H9 (cell line): ENCODE measurements at regions not wholly inside any gene's neighbourhood (a gene's known extent, or its start where the extent isn't known, plus 50 kb on each side); places are given as distances from the start of the nearest gene placed in this dataset.

Experiments used
- DNase-seq: peaks from one replicate; pipeline ENCODE4 v3.0.0-alpha.2; 2017
- H2AFZ ChIP-seq: one replicate; pipeline ENCODE4 v1.6.1; 2013; ENCODE audit warnings: mild to moderate bottlenecking, low read length, control low read depth, moderate library complexity
- H2AK5ac ChIP-seq: 2 replicates; pipeline ENCODE4 v1.6.1; 2013; ENCODE audit warnings: low read length, control low read depth, mixed read lengths; ENCODE audit not compliant: insufficient read length
- H2BK120ac ChIP-seq: one replicate; pipeline ENCODE4 v1.6.1; 2013; ENCODE audit warnings: low read depth, mild to moderate bottlenecking, low read length, control low read depth, inconsistent platforms; ENCODE audit not compliant: poor library complexity, severe bottlenecking
- H2BK12ac ChIP-seq: 2 replicates; pipeline ENCODE4 v1.6.1; 2013; ENCODE audit warnings: low read length, control low read depth, mixed read lengths, low read depth; ENCODE audit not compliant: insufficient read length
- H2BK15ac ChIP-seq: 2 replicates; pipeline ENCODE4 v1.6.1; 2013; ENCODE audit warnings: low read depth, low read length, control low read depth
- H2BK20ac ChIP-seq: one replicate; pipeline ENCODE4 v1.6.1; 2013; ENCODE audit warnings: low read depth, mild to moderate bottlenecking, low read length, control low read depth, inconsistent platforms; ENCODE audit not compliant: poor library complexity, severe bottlenecking
- H2BK5ac ChIP-seq: 2 replicates; pipeline ENCODE4 v1.6.1; 2013; ENCODE audit warnings: low read length, control low read depth, mixed read lengths; ENCODE audit not compliant: insufficient read length
- H3K14ac ChIP-seq: 2 replicates; pipeline ENCODE4 v1.6.1; 2013; ENCODE audit warnings: low read length, control low read depth; ENCODE audit not compliant: insufficient read depth
- H3K18ac ChIP-seq: 2 replicates; pipeline ENCODE4 v1.6.1; 2013; ENCODE audit warnings: low read depth, mild to moderate bottlenecking, mixed read lengths, low read length, control low read depth; ENCODE audit not compliant: insufficient read length
- H3K23ac ChIP-seq: 2 replicates; pipeline ENCODE4 v1.6.1; 2013; ENCODE audit warnings: low read length, control low read depth, mixed read lengths, low read depth; ENCODE audit not compliant: insufficient read length
- H3K23me2 ChIP-seq: 2 replicates; pipeline ENCODE4 v1.6.1; 2013; ENCODE audit warnings: low read depth, mild to moderate bottlenecking, mixed read lengths, low read length, control low read depth; ENCODE audit not compliant: insufficient read length, poor library complexity, severe bottlenecking
- H3K27ac ChIP-seq: 2 replicates; pipeline ENCODE4 v1.5.1; 2013; ENCODE audit warnings: low read length, control low read depth, mixed read lengths, low read depth; ENCODE audit not compliant: insufficient read length
- H3K27me3 ChIP-seq: 2 replicates; pipeline ENCODE4 v1.6.1; 2013; ENCODE audit warnings: low read length, control low read depth, inconsistent platforms; ENCODE audit not compliant: insufficient read depth
- H3K4ac ChIP-seq: 2 replicates; pipeline ENCODE4 v1.6.1; 2013; ENCODE audit warnings: low read depth, mild to moderate bottlenecking, control low read depth, inconsistent platforms, low read length, moderate library complexity
- H3K4me1 ChIP-seq: 2 replicates; pipeline ENCODE4 v1.6.1; 2013; ENCODE audit warnings: low read length, control low read depth, inconsistent platforms; ENCODE audit not compliant: insufficient read depth
- H3K4me2 ChIP-seq: 2 replicates; pipeline ENCODE4 v1.6.1; 2013; ENCODE audit warnings: low read length, control low read depth, mixed read lengths; ENCODE audit not compliant: insufficient read length, insufficient read depth
- H3K56ac ChIP-seq: 2 replicates; pipeline ENCODE4 v1.6.1; 2013; ENCODE audit warnings: low read depth, mild to moderate bottlenecking, mixed read lengths, low read length, control low read depth; ENCODE audit not compliant: insufficient read length
- H3K79me1 ChIP-seq: 2 replicates; pipeline ENCODE4 v1.6.1; 2013; ENCODE audit warnings: low read depth, mild to moderate bottlenecking, moderate library complexity, low read length, control low read depth, inconsistent platforms; ENCODE audit not compliant: insufficient read depth, poor library complexity, severe bottlenecking
- H3K79me2 ChIP-seq: 2 replicates; pipeline ENCODE4 v1.6.1; 2013; ENCODE audit warnings: low read length, control low read depth, inconsistent platforms; ENCODE audit not compliant: insufficient read depth
- H3K9ac ChIP-seq: 2 replicates; pipeline ENCODE4 v1.6.1; 2013; ENCODE audit warnings: low read length, control low read depth, mixed read lengths; ENCODE audit not compliant: insufficient read length; ENCODE audit errors: extremely low read depth
- H3K9me3 ChIP-seq: one replicate; pipeline ENCODE4 v1.6.1; 2013; ENCODE audit warnings: low read depth, low read length, inconsistent platforms; ENCODE audit not compliant: control insufficient read depth
- H3T11ph ChIP-seq: one replicate; pipeline ENCODE4 v1.6.1; 2013; ENCODE audit warnings: mild to moderate bottlenecking, low read length, control low read depth, inconsistent platforms
- H4K20me1 ChIP-seq: one replicate; pipeline ENCODE4 v1.6.1; 2013; ENCODE audit not compliant: control insufficient read depth, insufficient read length, insufficient read depth
- H4K5ac ChIP-seq: 2 replicates; pipeline ENCODE4 v1.6.1; 2013; ENCODE audit warnings: low read depth, mild to moderate bottlenecking, mixed read lengths, low read length, control low read depth; ENCODE audit not compliant: insufficient read length
- H4K8ac ChIP-seq: replicated peaks from 2 replicates; pipeline ENCODE4 v1.6.1; 2013; ENCODE audit warnings: low read length, control low read depth, mixed read lengths, low read depth; ENCODE audit not compliant: insufficient read length
- H4K91ac ChIP-seq: 2 replicates; pipeline ENCODE4 v1.6.1; 2013; ENCODE audit warnings: low read depth, mild to moderate bottlenecking, moderate library complexity, mixed read lengths, low read length, control low read depth; ENCODE audit not compliant: insufficient read length
- H3K27ac Mint-ChIP-seq, 3 experiments: 2 replicates in 2 of 3; 3 replicates in 1 of 3; pipeline ENCODE4 v1.8.0; 2020 to 2021; ENCODE audit warnings: mixed read lengths in 3 of 3, mild to moderate bottlenecking in 1 of 3, moderate library complexity in 1 of 3
- H3K27me3 Mint-ChIP-seq: 2 replicates; pipeline ENCODE4 v1.8.0; 2021; ENCODE audit warnings: low read depth, mild to moderate bottlenecking, moderate library complexity, mixed read lengths
- H3K36me3 Mint-ChIP-seq, 3 experiments: 2 replicates in 2 of 3; 3 replicates in 1 of 3; pipeline ENCODE4 v1.8.0; 2020 to 2021; ENCODE audit warnings: low read depth in 3 of 3, mixed read lengths in 3 of 3; ENCODE audit not compliant: insufficient read depth in 1 of 3
- H3K4me1 Mint-ChIP-seq, 2 experiments: 2 replicates each; pipeline ENCODE4 v1.8.0; 2020; ENCODE audit warnings: mixed read lengths in 2 of 2
- H3K4me3 Mint-ChIP-seq, 2 experiments: 2 replicates in 1 of 2; 3 replicates in 1 of 2; pipeline ENCODE4 v1.8.0; 2020 to 2021; ENCODE audit warnings: mild to moderate bottlenecking in 2 of 2, mixed read lengths in 2 of 2, moderate library complexity in 1 of 2
- H3K9me3 Mint-ChIP-seq, 2 experiments: 2 replicates in 1 of 2; 3 replicates in 1 of 2; pipeline ENCODE4 v1.8.0; 2020; ENCODE audit warnings: mild to moderate bottlenecking in 2 of 2, mixed read lengths in 2 of 2, moderate library complexity in 1 of 2
- WGBS: extraction: QIAGEN DNeasy Blood & Tissue Kit; methylation state at CpG from one replicate; pipeline ENCODE4 v1.1.7; 2013; ENCODE audit warnings: missing lambda C conversion rate, low lambda C conversion rate, mixed read lengths; ENCODE audit not compliant: insufficient read length; ENCODE audit errors: extremely low coverage; 5-methylcytosine and 5-hydroxymethylcytosine counted together
- TF ChIP-seq, protein P1 (sequence below): fragments of 200-600 bp; sonication (generic); conservative IDR thresholded peaks from 3 replicates; pipeline ENCODE4 v1.8.0; 2021; ENCODE audit warnings: antibody characterized with exemption, mild to moderate bottlenecking

DNA sequence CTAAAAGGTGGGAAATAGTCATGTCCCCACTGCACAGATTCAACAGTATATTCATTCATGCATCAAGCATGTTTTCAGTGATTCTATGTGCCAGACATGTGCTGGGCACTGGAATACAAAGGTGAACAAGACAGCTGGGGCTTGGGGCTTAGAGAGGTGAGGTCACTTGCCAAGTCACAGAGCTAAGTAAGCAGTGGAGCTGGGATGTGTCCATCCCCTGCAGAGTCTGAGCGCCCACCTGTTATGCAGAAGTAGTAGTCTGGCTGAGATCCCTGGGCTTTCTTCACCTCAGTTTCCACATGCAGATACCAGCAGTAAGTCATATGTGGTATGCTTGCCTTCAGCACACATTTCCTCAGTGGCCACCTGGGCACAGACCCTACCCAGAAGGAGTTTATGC, 263.8 kb downstream of the DHX35 start:
- H2AFZ ChIP-seq = no peak overlapping the region
- Mint-ChIP-seq H3K4me1 (peaks cover 0 to 4% of the 10 kb centered on the region in 2 experiments; a peak in 1 of 4 replicates), H3K27ac (no peak overlapping the region), H3K36me3 (no peaks in the 10 kb centered on the region), H3K4me3 (no peak overlapping the region), H3K27me3 (peaks cover 18% of the 10 kb centered on the region), H3K9me3 (no peaks in the 10 kb centered on the region)
- H2BK5ac ChIP-seq = no peak overlapping the region
- H3K4ac ChIP-seq = no peak overlapping the region
- no peaks in the 10 kb centered on the region for H3K9me3 ChIP-seq
- H3K18ac ChIP-seq = no peak overlapping the region
- WGBS = no CpG with 5 or more reads among the region's 1 CpG
- H3K56ac ChIP-seq = no peak overlapping the region
- H2BK120ac ChIP-seq = no peak overlapping the region
- H3K9ac ChIP-seq = no peak overlapping the region
- TF ChIP-seq, protein P1, sequence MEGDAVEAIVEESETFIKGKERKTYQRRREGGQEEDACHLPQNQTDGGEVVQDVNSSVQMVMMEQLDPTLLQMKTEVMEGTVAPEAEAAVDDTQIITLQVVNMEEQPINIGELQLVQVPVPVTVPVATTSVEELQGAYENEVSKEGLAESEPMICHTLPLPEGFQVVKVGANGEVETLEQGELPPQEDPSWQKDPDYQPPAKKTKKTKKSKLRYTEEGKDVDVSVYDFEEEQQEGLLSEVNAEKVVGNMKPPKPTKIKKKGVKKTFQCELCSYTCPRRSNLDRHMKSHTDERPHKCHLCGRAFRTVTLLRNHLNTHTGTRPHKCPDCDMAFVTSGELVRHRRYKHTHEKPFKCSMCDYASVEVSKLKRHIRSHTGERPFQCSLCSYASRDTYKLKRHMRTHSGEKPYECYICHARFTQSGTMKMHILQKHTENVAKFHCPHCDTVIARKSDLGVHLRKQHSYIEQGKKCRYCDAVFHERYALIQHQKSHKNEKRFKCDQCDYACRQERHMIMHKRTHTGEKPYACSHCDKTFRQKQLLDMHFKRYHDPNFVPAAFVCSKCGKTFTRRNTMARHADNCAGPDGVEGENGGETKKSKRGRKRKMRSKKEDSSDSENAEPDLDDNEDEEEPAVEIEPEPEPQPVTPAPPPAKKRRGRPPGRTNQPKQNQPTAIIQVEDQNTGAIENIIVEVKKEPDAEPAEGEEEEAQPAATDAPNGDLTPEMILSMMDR = no peak
- no peak overlapping the region for H3K14ac ChIP-seq
- H3K23ac ChIP-seq = no peak overlapping the region
- no peak overlapping the region for H4K5ac ChIP-seq
- H2AK5ac ChIP-seq = no peak overlapping the region
- H2BK15ac ChIP-seq = no peak overlapping the region
- no peaks in the 10 kb centered on the region for H3K79me1 ChIP-seq
- no peak overlapping the region for H4K91ac ChIP-seq
- no peaks in the 10 kb centered on the region for H3K27me3 ChIP-seq
- H2BK12ac ChIP-seq = no peak overlapping the region
- no peak for DNase-seq
- H3K27ac ChIP-seq = no peak overlapping the region
- no peak overlapping the region for H2BK20ac ChIP-seq
- H4K20me1 ChIP-seq = no peaks in the 10 kb centered on the region
- H4K8ac ChIP-seq = no peak overlapping the region
- H3K79me2 ChIP-seq = no peaks in the 10 kb centered on the region
- no peak overlapping the region for H3K4me2 ChIP-seq
- no peaks in the 10 kb centered on the region for H3K4me1 ChIP-seq
- H3K23me2 ChIP-seq = no peaks in the 10 kb centered on the region
- H3T11ph ChIP-seq = no peak overlapping the region
